Upper lobe of right lung (tissue), 1 donor: ENCODE measurements at regions not wholly inside any gene's neighbourhood (a gene's known extent, or its start where the extent isn't known, plus 50 kb on each side); places are given as distances from the start of the nearest gene placed in this dataset.

Experiments
- ATAC-seq: fragments of 200-7000 bp; cut with Tn5 transposase; one replicate; pipeline ENCODE4 v1.9.1; 2020; ENCODE audit warnings: mild to moderate bottlenecking, moderate library complexity
- DNase-seq: peaks from one replicate; pipeline ENCODE4 v3.0.0-alpha.2; 2020
- H3K27ac ChIP-seq: fragments of 200-600 bp; one replicate; pipeline ENCODE4 v1.8.0; 2022
- H3K27me3 ChIP-seq: fragments of 200-600 bp; one replicate; pipeline ENCODE4 v1.8.0; 2022; ENCODE audit warnings: mild to moderate bottlenecking
- H3K36me3 ChIP-seq: fragments of 200-600 bp; one replicate; pipeline ENCODE4 v1.8.0; 2022
- H3K4me1 ChIP-seq: fragments of 200-600 bp; one replicate; pipeline ENCODE4 v1.8.0; 2022
- H3K4me3 ChIP-seq: fragments of 200-600 bp; one replicate; pipeline ENCODE4 v1.8.0; 2022; ENCODE audit warnings: mild to moderate bottlenecking
- H3K9me3 ChIP-seq: fragments of 200-600 bp; one replicate; pipeline ENCODE4 v1.8.0; 2022
- CTCF ChIP-seq: fragments of 200-600 bp; IDR thresholded peaks from one replicate; pipeline ENCODE4 v1.8.0; 2022; ENCODE audit warnings: antibody characterized with exemption
- intact Hi-C: fragments of 100-400 bp; cut with DNase I; formaldehyde crosslinking; loops from one replicate; pipeline ENCODE4 v1.11.0; 2022
- donor health status: DM: no; HTN: yes; CAD: no; lungs with severe emphysema.

- DNase-seq (no peak), ATAC-seq (no peak)
- Histone ChIP-seq H3K36me3 (no peaks in the 10 kb centered on the region), H3K27ac (no peak overlapping the region), H3K4me3 (no peak overlapping the region), H3K4me1 (no peaks in the 10 kb centered on the region), H3K9me3 (no peaks in the 10 kb centered on the region), H3K27me3 (no peaks in the 10 kb centered on the region)
- intact Hi-C loops, result no loop called here
- no peak for TF ChIP-seq CTCF
Measured at GRCh38 chr3:72582211-72582878, 265.9 kb downstream of the SHQ1 start.

GRCh38 chr3:72580900-72581299, 267.3 kb downstream of the SHQ1 start:
- Histone ChIP-seq H3K9me3 (no peaks in the 10 kb centered on the region), H3K27me3 (no peaks in the 10 kb centered on the region), H3K4me3 (no peak overlapping the region), H3K36me3 (no peaks in the 10 kb centered on the region), H3K4me1 (no peaks in the 10 kb centered on the region), H3K27ac (no peak overlapping the region)
- intact Hi-C loops, result no loop called here
- DNase-seq (no peak), ATAC-seq (no peak)
- no peak for TF ChIP-seq CTCF

GRCh38 chr3:72580246-72580756, 267.9 kb downstream of the SHQ1 start:
- H3K27ac ChIP-seq, result no peak overlapping the region
- no peak overlapping the region for H3K4me3 ChIP-seq
- H3K27me3 ChIP-seq, result no peaks in the 10 kb centered on the region
- no peaks in the 10 kb centered on the region for H3K36me3 ChIP-seq
- ATAC-seq (no peak), DNase-seq (no peak)
- intact Hi-C loops, result no loop called here
- no peaks in the 10 kb centered on the region for H3K9me3 ChIP-seq
- H3K4me1 ChIP-seq, result no peaks in the 10 kb centered on the region
- no peak for TF ChIP-seq CTCF

GRCh38 chr3:72579581-72580245, 268.5 kb downstream of the SHQ1 start:
- Histone ChIP-seq H3K27me3 (no peaks in the 10 kb centered on the region), H3K4me3 (no peak overlapping the region), H3K4me1 (no peaks in the 10 kb centered on the region), H3K9me3 (no peaks in the 10 kb centered on the region), H3K36me3 (no peaks in the 10 kb centered on the region), H3K27ac (no peak overlapping the region)
- intact Hi-C loops, result no loop called here
- no peak for DNase-seq
- no peak for ATAC-seq
- no peak for TF ChIP-seq CTCF

GRCh38 chr3:72579191-72579580, 269.1 kb downstream of the SHQ1 start:
- Histone ChIP-seq H3K4me1 (no peaks in the 10 kb centered on the region), H3K4me3 (no peak overlapping the region), H3K27ac (no peak overlapping the region), H3K36me3 (no peaks in the 10 kb centered on the region), H3K27me3 (no peaks in the 10 kb centered on the region), H3K9me3 (no peaks in the 10 kb centered on the region)
- no peak for DNase-seq
- TF ChIP-seq CTCF, result no peak
- intact Hi-C loops, result no loop called here
- no peak for ATAC-seq
